ENCODE measurements at regions not wholly inside any gene's neighbourhood (a gene's known extent, or its start where the extent isn't known, plus 50 kb on each side); places are given as distances from the start of the nearest gene placed in this dataset.

DNA sequence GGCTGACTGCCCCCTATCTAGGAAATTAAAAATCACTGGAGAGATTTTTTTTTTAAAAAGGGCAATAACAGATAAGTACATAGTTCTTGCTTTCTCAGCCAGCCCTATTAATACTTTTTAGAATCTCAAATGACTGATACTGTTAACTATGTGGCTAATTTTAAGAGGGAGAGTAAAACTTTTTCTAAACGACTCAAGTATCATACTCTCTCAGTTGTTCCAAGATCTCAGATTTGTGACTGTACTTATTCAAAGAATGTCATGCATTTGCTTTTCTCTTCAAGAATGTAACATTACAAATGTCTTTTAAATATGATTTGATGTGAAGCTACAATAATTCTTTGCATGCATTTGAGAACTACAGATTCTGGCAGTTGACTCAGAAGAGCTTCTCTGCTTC, 55.4 kb upstream of the RAB11FIP2 start:
- H3K4me3 ChIP-seq (ENCODE audit: low read depth, low read length) = no peak overlapping the region
- TF ChIP-seq, protein P1, sequence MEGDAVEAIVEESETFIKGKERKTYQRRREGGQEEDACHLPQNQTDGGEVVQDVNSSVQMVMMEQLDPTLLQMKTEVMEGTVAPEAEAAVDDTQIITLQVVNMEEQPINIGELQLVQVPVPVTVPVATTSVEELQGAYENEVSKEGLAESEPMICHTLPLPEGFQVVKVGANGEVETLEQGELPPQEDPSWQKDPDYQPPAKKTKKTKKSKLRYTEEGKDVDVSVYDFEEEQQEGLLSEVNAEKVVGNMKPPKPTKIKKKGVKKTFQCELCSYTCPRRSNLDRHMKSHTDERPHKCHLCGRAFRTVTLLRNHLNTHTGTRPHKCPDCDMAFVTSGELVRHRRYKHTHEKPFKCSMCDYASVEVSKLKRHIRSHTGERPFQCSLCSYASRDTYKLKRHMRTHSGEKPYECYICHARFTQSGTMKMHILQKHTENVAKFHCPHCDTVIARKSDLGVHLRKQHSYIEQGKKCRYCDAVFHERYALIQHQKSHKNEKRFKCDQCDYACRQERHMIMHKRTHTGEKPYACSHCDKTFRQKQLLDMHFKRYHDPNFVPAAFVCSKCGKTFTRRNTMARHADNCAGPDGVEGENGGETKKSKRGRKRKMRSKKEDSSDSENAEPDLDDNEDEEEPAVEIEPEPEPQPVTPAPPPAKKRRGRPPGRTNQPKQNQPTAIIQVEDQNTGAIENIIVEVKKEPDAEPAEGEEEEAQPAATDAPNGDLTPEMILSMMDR (IDR thresholded peaks at IDR 0.05; ENCODE audit: insufficient read depth, low read length) = no peak
- DNase-seq (ENCODE audit: low read depth) = no peak

- TF ChIP-seq, protein P1 (IDR thresholded peaks at IDR 0.05; ENCODE audit: insufficient read depth, low read length) = no peak
- DNase-seq (ENCODE audit: low read depth) = no peak
- no peak overlapping the region for H3K4me3 ChIP-seq (ENCODE audit: low read depth, low read length)
Observed at GRCh38 chr10:118101501-118101900, 54.8 kb upstream of the RAB11FIP2 start.

All from fibroblast of the aortic adventitia (primary cell).